ENCODE measurements at regions not wholly inside any gene's neighbourhood (a gene's known extent, or its start where the extent isn't known, plus 50 kb on each side); places are given as distances from the start of the nearest gene placed in this dataset.

DNA sequence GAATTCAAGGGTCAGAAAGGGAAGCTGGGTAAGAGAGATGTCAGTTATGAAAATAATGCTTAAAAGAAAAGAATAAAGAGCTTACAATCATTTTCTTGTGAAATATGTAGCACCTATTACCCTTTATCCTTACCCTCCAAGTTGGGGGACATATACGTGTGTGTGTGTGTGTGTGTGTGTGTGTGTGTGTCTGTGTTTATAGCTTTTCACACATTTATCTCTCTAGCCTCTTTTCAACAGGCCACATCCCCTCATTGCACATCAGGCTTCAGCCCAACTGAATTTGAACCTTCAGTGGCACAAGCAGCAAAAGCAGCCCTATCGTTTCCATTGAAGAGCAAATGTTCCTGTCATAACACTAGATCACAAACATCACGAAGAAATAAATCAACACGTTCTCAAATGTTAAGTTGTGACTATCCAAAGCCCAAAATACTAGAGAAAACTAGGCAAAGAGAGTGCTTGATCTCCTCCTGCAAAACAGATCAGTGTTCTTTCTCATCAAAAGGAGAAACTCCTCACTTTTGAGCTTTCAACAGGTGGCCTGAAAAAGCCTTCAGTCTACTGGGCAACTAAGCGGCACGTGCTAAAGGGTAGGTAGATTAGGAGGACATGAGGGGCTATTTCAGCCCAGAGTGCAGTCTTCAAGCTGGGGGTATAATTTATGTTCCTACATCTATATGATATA is 416.4 kb downstream of the EFNA5 start:
- CTCF ChIA-PET = no interaction called here
- H3K9me3 ChIP-seq (ENCODE audit: control insufficient read depth, insufficient read depth, low read depth, low read length) = no peaks in the 10 kb centered on the region
- H3K36me3 ChIP-seq (ENCODE audit: control insufficient read depth in 2 of 2, insufficient read depth in 1 of 2, low read length in 2 of 2) = no peaks in the 10 kb centered on the region
- no peak overlapping the region for H3K4me3 ChIP-seq (ENCODE audit: low read depth, low read length)
- no peaks in the 10 kb centered on the region for H3K4me1 ChIP-seq (ENCODE audit: control insufficient read depth, insufficient read depth, low read length)
- TF ChIP-seq SCRT1 (tag by site-specific recombination; IDR thresholded peaks at IDR 0.05; ENCODE audit: borderline replicate concordance) (peak; percentile 67), ZFP37 (tag by site-specific recombination; IDR thresholded peaks at IDR 0.05) (no peak), SCRT2 (tag by site-specific recombination; IDR thresholded peaks at IDR 0.05) (peak; percentile 52; the same call in 1 of the 2 replicates)
- POLR2A ChIA-PET = no interaction called here
- H3K27ac ChIP-seq (ENCODE audit: extremely low read depth, low read depth, low read length) = no peak overlapping the region

DNA sequence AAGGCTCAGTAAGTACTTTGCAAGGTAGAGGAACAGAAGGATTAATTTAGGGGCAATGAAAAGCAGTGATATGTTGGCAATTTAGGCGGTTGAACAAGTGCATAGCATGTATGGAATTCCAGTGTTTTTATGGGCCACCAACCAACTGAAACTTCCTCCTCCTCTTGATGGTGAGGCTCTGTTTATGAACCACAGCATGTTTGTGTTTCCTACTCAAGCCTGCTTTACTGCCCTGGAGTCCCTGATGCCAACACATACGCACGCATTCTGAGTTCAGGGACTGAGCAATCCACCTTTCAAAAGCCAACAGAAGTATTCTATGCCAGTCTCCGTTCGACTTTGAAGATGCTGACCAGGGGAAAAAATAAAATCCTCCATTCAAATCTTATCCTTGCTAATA is 417.5 kb downstream of the EFNA5 start:
- ChIA-PET CTCF (interaction anchor here (0.6 kb wide), 1 partner anchor 89 kb away, joined by 3 read pairs; no protein-coding TSS in a partner anchor), POLR2A (no interaction called here)
- Histone ChIP-seq H3K9me3 (ENCODE audit: control insufficient read depth, insufficient read depth, low read depth, low read length) (no peaks in the 10 kb centered on the region), H3K36me3 (ENCODE audit: control insufficient read depth in 2 of 2, insufficient read depth in 1 of 2, low read length in 2 of 2) (no peaks in the 10 kb centered on the region), H3K4me3 (ENCODE audit: low read depth, low read length) (no peak overlapping the region), H3K4me1 (ENCODE audit: control insufficient read depth, insufficient read depth, low read length) (no peaks in the 10 kb centered on the region), H3K27ac (ENCODE audit: extremely low read depth, low read depth, low read length) (no peak overlapping the region)
- TF ChIP-seq ZNF768 (tag by site-specific recombination; IDR thresholded peaks at IDR 0.05) (no peak), ZNF843 (tag by site-specific recombination; IDR thresholded peaks at IDR 0.05) (no peak), ZNF544 (tag by site-specific recombination; IDR thresholded peaks at IDR 0.05) (no peak), ZNF114 (tag by site-specific recombination; IDR thresholded peaks at IDR 0.05) (no peak), ZFP41 (tag by site-specific recombination; IDR thresholded peaks at IDR 0.05; ENCODE audit: borderline replicate concordance) (no peak), ZNF324 (tag by site-specific recombination; IDR thresholded peaks at IDR 0.05) (no peak), KLF7 (tag by site-specific recombination; IDR thresholded peaks at IDR 0.05; ENCODE audit: borderline replicate concordance) (no peak), ZBTB10 (tag by site-specific recombination; IDR thresholded peaks at IDR 0.05) (no peak), ZNF433 (tag by site-specific recombination; IDR thresholded peaks at IDR 0.05; ENCODE audit: low read depth) (no peak), ZNF366 (tag by site-specific recombination; conservative IDR thresholded peaks at IDR 0.05) (no peak), ZNF350 (tag by site-specific recombination; IDR thresholded peaks at IDR 0.05) (no peak), GFI1B (tag by site-specific recombination; IDR thresholded peaks at IDR 0.05) (no peak)
- TF ChIP-seq, protein P1, sequence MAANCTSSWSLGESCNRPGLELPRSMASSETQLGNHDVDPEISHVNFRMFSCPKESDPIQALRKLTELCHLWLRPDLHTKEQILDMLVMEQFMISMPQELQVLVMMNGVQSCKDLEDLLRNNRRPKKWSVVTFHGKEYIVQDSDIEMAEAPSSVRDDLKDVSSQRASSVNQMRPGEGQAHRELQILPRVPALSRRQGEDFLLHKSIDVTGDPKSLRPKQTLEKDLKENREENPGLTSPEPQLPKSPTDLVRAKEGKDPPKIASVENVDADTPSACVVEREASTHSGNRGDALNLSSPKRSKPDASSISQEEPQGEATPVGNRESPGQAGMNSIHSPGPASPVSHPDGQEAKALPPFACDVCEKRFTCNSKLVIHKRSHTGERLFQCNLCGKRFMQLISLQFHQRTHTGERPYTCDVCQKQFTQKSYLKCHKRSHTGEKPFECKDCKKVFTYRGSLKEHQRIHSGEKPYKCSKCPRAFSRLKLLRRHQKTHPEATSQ (tag by site-specific recombination; IDR thresholded peaks at IDR 0.05) = no peak
- TF ChIP-seq, protein P2, sequence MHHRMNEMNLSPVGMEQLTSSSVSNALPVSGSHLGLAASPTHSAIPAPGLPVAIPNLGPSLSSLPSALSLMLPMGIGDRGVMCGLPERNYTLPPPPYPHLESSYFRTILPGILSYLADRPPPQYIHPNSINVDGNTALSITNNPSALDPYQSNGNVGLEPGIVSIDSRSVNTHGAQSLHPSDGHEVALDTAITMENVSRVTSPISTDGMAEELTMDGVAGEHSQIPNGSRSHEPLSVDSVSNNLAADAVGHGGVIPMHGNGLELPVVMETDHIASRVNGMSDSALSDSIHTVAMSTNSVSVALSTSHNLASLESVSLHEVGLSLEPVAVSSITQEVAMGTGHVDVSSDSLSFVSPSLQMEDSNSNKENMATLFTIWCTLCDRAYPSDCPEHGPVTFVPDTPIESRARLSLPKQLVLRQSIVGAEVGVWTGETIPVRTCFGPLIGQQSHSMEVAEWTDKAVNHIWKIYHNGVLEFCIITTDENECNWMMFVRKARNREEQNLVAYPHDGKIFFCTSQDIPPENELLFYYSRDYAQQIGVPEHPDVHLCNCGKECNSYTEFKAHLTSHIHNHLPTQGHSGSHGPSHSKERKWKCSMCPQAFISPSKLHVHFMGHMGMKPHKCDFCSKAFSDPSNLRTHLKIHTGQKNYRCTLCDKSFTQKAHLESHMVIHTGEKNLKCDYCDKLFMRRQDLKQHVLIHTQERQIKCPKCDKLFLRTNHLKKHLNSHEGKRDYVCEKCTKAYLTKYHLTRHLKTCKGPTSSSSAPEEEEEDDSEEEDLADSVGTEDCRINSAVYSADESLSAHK (tag by site-specific recombination; IDR thresholded peaks at IDR 0.05) = no peak
- TF ChIP-seq, protein P3, sequence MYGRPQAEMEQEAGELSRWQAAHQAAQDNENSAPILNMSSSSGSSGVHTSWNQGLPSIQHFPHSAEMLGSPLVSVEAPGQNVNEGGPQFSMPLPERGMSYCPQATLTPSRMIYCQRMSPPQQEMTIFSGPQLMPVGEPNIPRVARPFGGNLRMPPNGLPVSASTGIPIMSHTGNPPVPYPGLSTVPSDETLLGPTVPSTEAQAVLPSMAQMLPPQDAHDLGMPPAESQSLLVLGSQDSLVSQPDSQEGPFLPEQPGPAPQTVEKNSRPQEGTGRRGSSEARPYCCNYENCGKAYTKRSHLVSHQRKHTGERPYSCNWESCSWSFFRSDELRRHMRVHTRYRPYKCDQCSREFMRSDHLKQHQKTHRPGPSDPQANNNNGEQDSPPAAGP (tag by site-specific recombination; IDR thresholded peaks at IDR 0.05) = no peak
- TF ChIP-seq, protein P4, sequence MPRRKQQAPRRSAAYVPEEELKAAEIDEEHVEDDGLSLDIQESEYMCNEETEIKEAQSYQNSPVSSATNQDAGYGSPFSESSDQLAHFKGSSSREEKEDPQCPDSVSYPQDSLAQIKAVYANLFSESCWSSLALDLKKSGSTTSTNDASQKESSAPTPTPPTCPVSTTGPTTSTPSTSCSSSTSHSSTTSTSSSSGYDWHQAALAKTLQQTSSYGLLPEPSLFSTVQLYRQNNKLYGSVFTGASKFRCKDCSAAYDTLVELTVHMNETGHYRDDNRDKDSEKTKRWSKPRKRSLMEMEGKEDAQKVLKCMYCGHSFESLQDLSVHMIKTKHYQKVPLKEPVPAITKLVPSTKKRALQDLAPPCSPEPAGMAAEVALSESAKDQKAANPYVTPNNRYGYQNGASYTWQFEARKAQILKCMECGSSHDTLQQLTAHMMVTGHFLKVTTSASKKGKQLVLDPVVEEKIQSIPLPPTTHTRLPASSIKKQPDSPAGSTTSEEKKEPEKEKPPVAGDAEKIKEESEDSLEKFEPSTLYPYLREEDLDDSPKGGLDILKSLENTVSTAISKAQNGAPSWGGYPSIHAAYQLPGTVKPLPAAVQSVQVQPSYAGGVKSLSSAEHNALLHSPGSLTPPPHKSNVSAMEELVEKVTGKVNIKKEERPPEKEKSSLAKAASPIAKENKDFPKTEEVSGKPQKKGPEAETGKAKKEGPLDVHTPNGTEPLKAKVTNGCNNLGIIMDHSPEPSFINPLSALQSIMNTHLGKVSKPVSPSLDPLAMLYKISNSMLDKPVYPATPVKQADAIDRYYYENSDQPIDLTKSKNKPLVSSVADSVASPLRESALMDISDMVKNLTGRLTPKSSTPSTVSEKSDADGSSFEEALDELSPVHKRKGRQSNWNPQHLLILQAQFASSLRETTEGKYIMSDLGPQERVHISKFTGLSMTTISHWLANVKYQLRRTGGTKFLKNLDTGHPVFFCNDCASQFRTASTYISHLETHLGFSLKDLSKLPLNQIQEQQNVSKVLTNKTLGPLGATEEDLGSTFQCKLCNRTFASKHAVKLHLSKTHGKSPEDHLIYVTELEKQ (tag by site-specific recombination; IDR thresholded peaks at IDR 0.05; ENCODE audit: borderline replicate concordance) = no peak

Measured in HEK293 (cell line).